ENCODE measurements at regions not wholly inside any gene's neighbourhood (a gene's known extent, or its start where the extent isn't known, plus 50 kb on each side); places are given as distances from the start of the nearest gene placed in this dataset.

GRCh38 chr5:14057289-14057688 is 85.9 kb upstream of the TRIO start:
- TF ChIP-seq CTCF (conservative IDR thresholded peaks at IDR 0.05; ENCODE audit: low read depth in 2 of 2) (no peak), EZH2 (IDR thresholded peaks at IDR 0.05; ENCODE audit: low read depth, unreplicated experiment) (no peak), EZH2phosphoT487 (IDR thresholded peaks at IDR 0.05; ENCODE audit: unreplicated experiment) (no peak), POLR2AphosphoS5 (IDR thresholded peaks at IDR 0.05; ENCODE audit: low read depth) (no peak), ZNF331 (CRISPR knock-in tag; IDR thresholded peaks at IDR 0.05; ENCODE audit: low read depth) (no peak), NANOG (IDR thresholded peaks at IDR 0.05; ENCODE audit: borderline replicate concordance) (no peak), CREB1 (CRISPR knock-in tag; IDR thresholded peaks at IDR 0.05; ENCODE audit: low read depth) (no peak), STAT1 (IDR thresholded peaks at IDR 0.05; ENCODE audit: unreplicated experiment) (no peak), JUNB (IDR thresholded peaks at IDR 0.05; ENCODE audit: unreplicated experiment) (no peak), ZNF114 (CRISPR knock-in tag; IDR thresholded peaks at IDR 0.05) (no peak)
- TF ChIP-seq, protein P1, sequence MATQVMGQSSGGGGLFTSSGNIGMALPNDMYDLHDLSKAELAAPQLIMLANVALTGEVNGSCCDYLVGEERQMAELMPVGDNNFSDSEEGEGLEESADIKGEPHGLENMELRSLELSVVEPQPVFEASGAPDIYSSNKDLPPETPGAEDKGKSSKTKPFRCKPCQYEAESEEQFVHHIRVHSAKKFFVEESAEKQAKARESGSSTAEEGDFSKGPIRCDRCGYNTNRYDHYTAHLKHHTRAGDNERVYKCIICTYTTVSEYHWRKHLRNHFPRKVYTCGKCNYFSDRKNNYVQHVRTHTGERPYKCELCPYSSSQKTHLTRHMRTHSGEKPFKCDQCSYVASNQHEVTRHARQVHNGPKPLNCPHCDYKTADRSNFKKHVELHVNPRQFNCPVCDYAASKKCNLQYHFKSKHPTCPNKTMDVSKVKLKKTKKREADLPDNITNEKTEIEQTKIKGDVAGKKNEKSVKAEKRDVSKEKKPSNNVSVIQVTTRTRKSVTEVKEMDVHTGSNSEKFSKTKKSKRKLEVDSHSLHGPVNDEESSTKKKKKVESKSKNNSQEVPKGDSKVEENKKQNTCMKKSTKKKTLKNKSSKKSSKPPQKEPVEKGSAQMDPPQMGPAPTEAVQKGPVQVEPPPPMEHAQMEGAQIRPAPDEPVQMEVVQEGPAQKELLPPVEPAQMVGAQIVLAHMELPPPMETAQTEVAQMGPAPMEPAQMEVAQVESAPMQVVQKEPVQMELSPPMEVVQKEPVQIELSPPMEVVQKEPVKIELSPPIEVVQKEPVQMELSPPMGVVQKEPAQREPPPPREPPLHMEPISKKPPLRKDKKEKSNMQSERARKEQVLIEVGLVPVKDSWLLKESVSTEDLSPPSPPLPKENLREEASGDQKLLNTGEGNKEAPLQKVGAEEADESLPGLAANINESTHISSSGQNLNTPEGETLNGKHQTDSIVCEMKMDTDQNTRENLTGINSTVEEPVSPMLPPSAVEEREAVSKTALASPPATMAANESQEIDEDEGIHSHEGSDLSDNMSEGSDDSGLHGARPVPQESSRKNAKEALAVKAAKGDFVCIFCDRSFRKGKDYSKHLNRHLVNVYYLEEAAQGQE (IDR thresholded peaks at IDR 0.05; ENCODE audit: unreplicated experiment) = no peak
- TF ChIP-seq, protein P2, sequence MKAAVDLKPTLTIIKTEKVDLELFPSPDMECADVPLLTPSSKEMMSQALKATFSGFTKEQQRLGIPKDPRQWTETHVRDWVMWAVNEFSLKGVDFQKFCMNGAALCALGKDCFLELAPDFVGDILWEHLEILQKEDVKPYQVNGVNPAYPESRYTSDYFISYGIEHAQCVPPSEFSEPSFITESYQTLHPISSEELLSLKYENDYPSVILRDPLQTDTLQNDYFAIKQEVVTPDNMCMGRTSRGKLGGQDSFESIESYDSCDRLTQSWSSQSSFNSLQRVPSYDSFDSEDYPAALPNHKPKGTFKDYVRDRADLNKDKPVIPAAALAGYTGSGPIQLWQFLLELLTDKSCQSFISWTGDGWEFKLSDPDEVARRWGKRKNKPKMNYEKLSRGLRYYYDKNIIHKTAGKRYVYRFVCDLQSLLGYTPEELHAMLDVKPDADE (IDR thresholded peaks at IDR 0.05) = no peak
